Kidney epithelial cell (primary cell): ENCODE measurements at regions not wholly inside any gene's neighbourhood (a gene's known extent, or its start where the extent isn't known, plus 50 kb on each side); places are given as distances from the start of the nearest gene placed in this dataset.

Source experiments
- DNase-seq: peaks from one replicate; pipeline ENCODE4 v3.0.0-alpha.2; 2010; ENCODE audit warnings: low read depth
- H3K27me3 ChIP-seq: 2 replicates; pipeline ENCODE4 v1.6.0; 2011; ENCODE audit warnings: low read length; ENCODE audit not compliant: control insufficient read depth, insufficient read depth
- H3K36me3 ChIP-seq: 2 replicates; pipeline ENCODE4 v1.5.1; 2011; ENCODE audit warnings: low read length; ENCODE audit not compliant: control insufficient read depth, insufficient read depth
- H3K4me3 ChIP-seq: 2 replicates; pipeline ENCODE4 v1.5.1; 2011; ENCODE audit warnings: low read depth, mild to moderate bottlenecking, control low read depth, low read length
- TF ChIP-seq, protein P1 (sequence below): IDR thresholded peaks from 2 replicates; pipeline ENCODE4 v1.5.1; 2011; ENCODE audit warnings: mild to moderate bottlenecking, moderate library complexity, low read length, control low read depth, inconsistent platforms; ENCODE audit not compliant: insufficient read depth, poor library complexity, severe bottlenecking

GRCh38 chr1:244217711-244218110 is 166.6 kb downstream of the ZBTB18 start:
- Histone ChIP-seq H3K27me3 (peaks cover 4% of the 10 kb centered on the region), H3K36me3 (no peaks in the 10 kb centered on the region), H3K4me3 (no peak overlapping the region)
- TF ChIP-seq, protein P1, sequence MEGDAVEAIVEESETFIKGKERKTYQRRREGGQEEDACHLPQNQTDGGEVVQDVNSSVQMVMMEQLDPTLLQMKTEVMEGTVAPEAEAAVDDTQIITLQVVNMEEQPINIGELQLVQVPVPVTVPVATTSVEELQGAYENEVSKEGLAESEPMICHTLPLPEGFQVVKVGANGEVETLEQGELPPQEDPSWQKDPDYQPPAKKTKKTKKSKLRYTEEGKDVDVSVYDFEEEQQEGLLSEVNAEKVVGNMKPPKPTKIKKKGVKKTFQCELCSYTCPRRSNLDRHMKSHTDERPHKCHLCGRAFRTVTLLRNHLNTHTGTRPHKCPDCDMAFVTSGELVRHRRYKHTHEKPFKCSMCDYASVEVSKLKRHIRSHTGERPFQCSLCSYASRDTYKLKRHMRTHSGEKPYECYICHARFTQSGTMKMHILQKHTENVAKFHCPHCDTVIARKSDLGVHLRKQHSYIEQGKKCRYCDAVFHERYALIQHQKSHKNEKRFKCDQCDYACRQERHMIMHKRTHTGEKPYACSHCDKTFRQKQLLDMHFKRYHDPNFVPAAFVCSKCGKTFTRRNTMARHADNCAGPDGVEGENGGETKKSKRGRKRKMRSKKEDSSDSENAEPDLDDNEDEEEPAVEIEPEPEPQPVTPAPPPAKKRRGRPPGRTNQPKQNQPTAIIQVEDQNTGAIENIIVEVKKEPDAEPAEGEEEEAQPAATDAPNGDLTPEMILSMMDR: no peak
- DNase-seq: no peak

DNA sequence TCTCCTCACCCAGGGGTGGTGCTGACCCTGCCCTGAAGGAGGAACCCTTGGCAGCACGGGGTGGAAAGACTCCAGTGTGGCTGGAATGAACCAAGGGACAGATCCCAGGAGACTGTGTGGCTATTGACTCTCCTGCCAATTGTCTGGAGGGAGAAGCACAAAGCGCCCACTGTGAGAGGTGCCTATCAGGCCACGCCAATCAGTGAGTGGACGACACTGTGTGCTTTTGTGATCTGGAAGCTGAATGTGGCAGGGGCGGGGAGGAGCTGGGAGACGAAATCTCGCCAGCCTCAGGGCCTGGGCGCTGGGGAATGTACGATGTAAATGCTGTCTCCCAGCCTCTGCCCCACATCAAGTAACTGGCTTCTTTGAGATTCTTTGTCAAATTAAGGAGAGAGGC is 167.1 kb downstream of the ZBTB18 start:
- Histone ChIP-seq H3K27me3 (peaks cover 4% of the 10 kb centered on the region), H3K36me3 (no peaks in the 10 kb centered on the region), H3K4me3 (no peak overlapping the region)
- TF ChIP-seq, protein P1: no peak
- no peak for DNase-seq

- H3K36me3 ChIP-seq: no peaks in the 10 kb centered on the region
- H3K27me3 ChIP-seq: peaks cover 4% of the 10 kb centered on the region
- DNase-seq: no peak
- TF ChIP-seq, protein P1: no peak
- no peak overlapping the region for H3K4me3 ChIP-seq
These were observed 168.1 kb downstream of the ZBTB18 start for GRCh38 chr1:244219149-244219548.

DNA sequence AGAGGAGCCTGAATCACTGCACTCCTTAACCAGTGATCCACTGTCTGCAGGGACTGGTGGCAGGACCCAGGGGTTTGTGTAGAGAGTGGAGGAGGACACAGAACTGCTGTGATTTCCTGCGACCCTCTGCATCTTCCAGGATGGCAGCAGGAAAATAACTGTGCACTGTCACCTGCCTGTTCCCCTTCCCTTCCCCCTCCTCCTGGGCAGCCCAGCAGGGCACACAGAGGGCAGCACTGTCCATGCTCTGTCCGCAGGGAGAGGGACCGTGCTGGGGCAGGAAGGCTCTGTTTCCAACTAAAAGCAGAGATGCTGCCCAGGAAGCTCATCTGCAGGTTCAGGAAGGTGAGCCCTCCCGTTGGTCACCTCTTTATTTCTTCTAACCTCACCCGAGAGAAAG is 168.7 kb downstream of the ZBTB18 start:
- DNase-seq: no peak

GRCh38 chr1:244220410-244220809 is 169.3 kb downstream of the ZBTB18 start:
- no peak overlapping the region for H3K4me3 ChIP-seq
- TF ChIP-seq, protein P1: no peak
- H3K27me3 ChIP-seq: peaks cover 4% of the 10 kb centered on the region
- DNase-seq: no peak
- no peaks in the 10 kb centered on the region for H3K36me3 ChIP-seq

More for the DNA sequence above, 168.7 kb downstream of the ZBTB18 start:
- Histone ChIP-seq H3K36me3 (no peaks in the 10 kb centered on the region), H3K4me3 (no peak overlapping the region), H3K27me3 (peaks cover 4% of the 10 kb centered on the region)
- TF ChIP-seq, protein P1: no peak

DNA sequence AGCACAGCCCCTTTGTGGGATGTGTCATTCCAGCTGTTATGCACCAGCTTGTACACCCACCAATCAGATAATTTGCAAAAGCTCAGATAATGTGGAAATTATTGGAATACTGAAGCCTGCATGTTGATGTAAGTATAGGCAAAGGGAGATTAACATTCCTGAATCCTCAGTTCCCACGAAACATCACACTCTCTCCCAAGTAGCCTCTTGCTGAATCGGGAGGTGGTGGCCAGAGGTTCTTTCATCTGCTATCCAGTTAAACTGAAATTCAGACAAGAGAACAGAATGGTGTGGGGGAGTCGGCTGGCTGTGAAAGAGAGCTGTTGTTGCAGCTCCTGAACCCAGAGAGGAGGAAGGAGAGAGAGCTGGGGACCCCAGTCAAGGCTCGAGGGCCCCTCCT is 170.9 kb downstream of the ZBTB18 start:
- Histone ChIP-seq H3K27me3 (peaks cover 4% of the 10 kb centered on the region), H3K36me3 (no peaks in the 10 kb centered on the region), H3K4me3 (no peak overlapping the region)
- TF ChIP-seq, protein P1: no peak
- DNase-seq: no peak
